ENCODE measurements at regions not wholly inside any gene's neighbourhood (a gene's known extent, or its start where the extent isn't known, plus 50 kb on each side); places are given as distances from the start of the nearest gene placed in this dataset.

DNA sequence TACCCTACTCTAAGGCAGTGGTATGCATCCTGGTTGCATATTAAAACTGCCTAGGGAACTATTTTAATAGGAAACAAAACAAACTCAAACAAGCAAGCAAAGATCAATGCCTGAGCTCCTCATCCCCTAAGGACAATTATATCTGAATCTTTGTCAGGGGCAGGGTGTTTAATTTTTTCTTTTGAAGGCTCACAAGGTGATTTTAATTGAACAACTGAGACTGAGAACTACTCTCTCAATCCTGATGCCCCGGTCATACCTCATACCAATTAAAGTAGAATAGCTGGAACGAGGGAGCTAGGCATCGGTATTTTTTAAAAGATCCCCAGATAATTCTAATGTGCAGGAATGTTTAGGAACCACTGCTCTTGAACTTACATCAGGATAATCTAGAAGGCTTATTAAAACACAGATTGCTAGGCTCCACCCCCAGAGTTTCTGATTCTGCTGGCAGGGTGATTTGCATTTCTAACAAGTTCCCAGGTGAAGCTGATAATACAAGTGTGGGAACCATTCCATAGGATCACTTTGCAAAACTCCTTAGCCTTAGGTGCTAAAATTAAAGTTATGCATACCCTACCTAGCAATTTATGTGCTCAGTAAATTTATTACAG, 416.5 kb downstream of the GUCY1A2 start:
- H4K20me1 ChIP-seq (ENCODE audit: control insufficient read depth, insufficient read depth, insufficient read length), result no peaks in the 10 kb centered on the region
- no peak overlapping the region for H2BK12ac ChIP-seq (ENCODE audit: insufficient read length, low read depth, low read length)
- no peaks in the 10 kb centered on the region for H3K27me3 ChIP-seq (ENCODE audit: insufficient read depth, low read length)
- H3T11ph ChIP-seq (ENCODE audit: low read length), result no peak overlapping the region
- H2BK5ac ChIP-seq (ENCODE audit: insufficient read length, low read length), result no peak overlapping the region
- TF ChIP-seq, protein P1, sequence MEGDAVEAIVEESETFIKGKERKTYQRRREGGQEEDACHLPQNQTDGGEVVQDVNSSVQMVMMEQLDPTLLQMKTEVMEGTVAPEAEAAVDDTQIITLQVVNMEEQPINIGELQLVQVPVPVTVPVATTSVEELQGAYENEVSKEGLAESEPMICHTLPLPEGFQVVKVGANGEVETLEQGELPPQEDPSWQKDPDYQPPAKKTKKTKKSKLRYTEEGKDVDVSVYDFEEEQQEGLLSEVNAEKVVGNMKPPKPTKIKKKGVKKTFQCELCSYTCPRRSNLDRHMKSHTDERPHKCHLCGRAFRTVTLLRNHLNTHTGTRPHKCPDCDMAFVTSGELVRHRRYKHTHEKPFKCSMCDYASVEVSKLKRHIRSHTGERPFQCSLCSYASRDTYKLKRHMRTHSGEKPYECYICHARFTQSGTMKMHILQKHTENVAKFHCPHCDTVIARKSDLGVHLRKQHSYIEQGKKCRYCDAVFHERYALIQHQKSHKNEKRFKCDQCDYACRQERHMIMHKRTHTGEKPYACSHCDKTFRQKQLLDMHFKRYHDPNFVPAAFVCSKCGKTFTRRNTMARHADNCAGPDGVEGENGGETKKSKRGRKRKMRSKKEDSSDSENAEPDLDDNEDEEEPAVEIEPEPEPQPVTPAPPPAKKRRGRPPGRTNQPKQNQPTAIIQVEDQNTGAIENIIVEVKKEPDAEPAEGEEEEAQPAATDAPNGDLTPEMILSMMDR (conservative IDR thresholded peaks at IDR 0.05), result no peak
- no peak overlapping the region for H2BK120ac ChIP-seq (ENCODE audit: low read depth, low read length, poor library complexity, severe bottlenecking)
- no peaks in the 10 kb centered on the region for H3K9me3 ChIP-seq (ENCODE audit: control insufficient read depth, low read depth, low read length)
- Mint-ChIP-seq H3K4me1 (peaks cover 9 to 11% of the 10 kb centered on the region in 2 experiments), H3K4me3 (no peak overlapping the region), H3K27ac (no peak overlapping the region), H3K36me3 (ENCODE audit: insufficient read depth in 1 of 3, low read depth in 3 of 3) (no peaks in the 10 kb centered on the region; a peak in 1 of 7 replicates), H3K9me3 (no peaks in the 10 kb centered on the region), H3K27me3 (ENCODE audit: low read depth) (no peaks in the 10 kb centered on the region)
- no peak overlapping the region for H2AFZ ChIP-seq (ENCODE audit: low read length)
- no peaks in the 10 kb centered on the region for H3K79me1 ChIP-seq (ENCODE audit: insufficient read depth, low read depth, low read length, poor library complexity, severe bottlenecking)
- no peak overlapping the region for H2AK5ac ChIP-seq (ENCODE audit: insufficient read length, low read length)
- no peaks in the 10 kb centered on the region for H3K79me2 ChIP-seq (ENCODE audit: insufficient read depth, low read length)
- no peak overlapping the region for H2BK20ac ChIP-seq (ENCODE audit: low read depth, low read length, poor library complexity, severe bottlenecking)
- no peak overlapping the region for H3K23ac ChIP-seq (ENCODE audit: insufficient read length, low read depth, low read length)
- no peak overlapping the region for H3K14ac ChIP-seq (ENCODE audit: insufficient read depth, low read length)
- no peaks in the 10 kb centered on the region for H3K23me2 ChIP-seq (ENCODE audit: insufficient read length, low read depth, low read length, poor library complexity, severe bottlenecking)
- H3K9ac ChIP-seq (ENCODE audit: extremely low read depth, insufficient read length, low read length), result no peak overlapping the region
- H3K4ac ChIP-seq (ENCODE audit: low read depth, low read length), result no peak overlapping the region
- H4K5ac ChIP-seq (ENCODE audit: insufficient read length, low read depth, low read length), result no peak overlapping the region
- H3K27ac ChIP-seq (ENCODE audit: insufficient read length, low read depth, low read length), result no peak overlapping the region
- no peak overlapping the region for H4K8ac ChIP-seq (replicated peaks; ENCODE audit: insufficient read length, low read depth, low read length)
- H2BK15ac ChIP-seq (ENCODE audit: low read depth, low read length), result no peak overlapping the region
- no peaks in the 10 kb centered on the region for H3K4me1 ChIP-seq (ENCODE audit: insufficient read depth, low read length)
- WGBS (ENCODE audit: extremely low coverage, insufficient read length, low lambda C conversion rate), result no CpG with 5 or more reads among the region's 3 CpGs
- no peak overlapping the region for H3K18ac ChIP-seq (ENCODE audit: insufficient read length, low read depth, low read length)
- DNase-seq, result no peak
- H3K56ac ChIP-seq (ENCODE audit: insufficient read length, low read depth, low read length), result no peak overlapping the region
- no peak overlapping the region for H3K4me2 ChIP-seq (ENCODE audit: insufficient read depth, insufficient read length, low read length)
- no peak overlapping the region for H4K91ac ChIP-seq (ENCODE audit: insufficient read length, low read depth, low read length)

Data from H9 (cell line).